Motor neuron (in vitro differentiated cells): ENCODE measurements at regions not wholly inside any gene's neighbourhood (a gene's known extent, or its start where the extent isn't known, plus 50 kb on each side); places are given as distances from the start of the nearest gene placed in this dataset.
A peak's percentile ranks its signal among the peaks of the same experiment; 100 is the strongest.

Experiments used
- ATAC-seq, 8 experiments: fragments of 200-7000 bp; cut with Tn5 transposase; replicated peaks in 6 of 8; 2 replicates each; pipeline ENCODE4 v1.8.0; 2021; ENCODE audit warnings: mild to moderate bottlenecking in 8 of 8, moderate library complexity in 8 of 8
- H3K27ac ChIP-seq, 2 donors: fragments of 250-450 bp; sonication (Bioruptor Pico); 2 replicates each; pipeline ENCODE4 v1.9.0; 2021; ENCODE audit warnings: antibody characterized with exemption in 2 of 2, mild to moderate bottlenecking in 2 of 2, moderate library complexity in 1 of 2
- H3K4me1 ChIP-seq, 2 donors: fragments of 250-450 bp; sonication (Bioruptor Pico); replicated peaks in 1 of 2; 2 replicates each; pipeline ENCODE4 v1.6.1; 2021; ENCODE audit warnings: antibody characterized with exemption in 2 of 2, mild to moderate bottlenecking in 2 of 2, moderate library complexity in 1 of 2
- H3K4me3 ChIP-seq, 5 donors: fragments of 250-450 bp; sonication (Bioruptor Pico); 2 replicates each; pipeline ENCODE4 v1.9.0; 2021; ENCODE audit warnings: antibody characterized with exemption in 5 of 5, mild to moderate bottlenecking in 5 of 5, moderate library complexity in 4 of 5
- WGBS, 10 experiments: fragments of 450-650 bp; shearing (Covaris generic); methylation state at CpG; one replicate each; pipeline ENCODE4 v1.0.0; 2022; 5-methylcytosine and 5-hydroxymethylcytosine counted together
- in situ Hi-C, 9 experiments: fragments of 400-800 bp; cut with MboI; loops; one replicate each; pipeline ENCODE4 v1.15.0; 2021; ENCODE audit warnings: low sequenced_read_pairs in 9 of 9, low pct_unique_long_range_greater_than_20kb in 2 of 9; ENCODE audit not compliant: unreplicated experiment in 9 of 9

DNA sequence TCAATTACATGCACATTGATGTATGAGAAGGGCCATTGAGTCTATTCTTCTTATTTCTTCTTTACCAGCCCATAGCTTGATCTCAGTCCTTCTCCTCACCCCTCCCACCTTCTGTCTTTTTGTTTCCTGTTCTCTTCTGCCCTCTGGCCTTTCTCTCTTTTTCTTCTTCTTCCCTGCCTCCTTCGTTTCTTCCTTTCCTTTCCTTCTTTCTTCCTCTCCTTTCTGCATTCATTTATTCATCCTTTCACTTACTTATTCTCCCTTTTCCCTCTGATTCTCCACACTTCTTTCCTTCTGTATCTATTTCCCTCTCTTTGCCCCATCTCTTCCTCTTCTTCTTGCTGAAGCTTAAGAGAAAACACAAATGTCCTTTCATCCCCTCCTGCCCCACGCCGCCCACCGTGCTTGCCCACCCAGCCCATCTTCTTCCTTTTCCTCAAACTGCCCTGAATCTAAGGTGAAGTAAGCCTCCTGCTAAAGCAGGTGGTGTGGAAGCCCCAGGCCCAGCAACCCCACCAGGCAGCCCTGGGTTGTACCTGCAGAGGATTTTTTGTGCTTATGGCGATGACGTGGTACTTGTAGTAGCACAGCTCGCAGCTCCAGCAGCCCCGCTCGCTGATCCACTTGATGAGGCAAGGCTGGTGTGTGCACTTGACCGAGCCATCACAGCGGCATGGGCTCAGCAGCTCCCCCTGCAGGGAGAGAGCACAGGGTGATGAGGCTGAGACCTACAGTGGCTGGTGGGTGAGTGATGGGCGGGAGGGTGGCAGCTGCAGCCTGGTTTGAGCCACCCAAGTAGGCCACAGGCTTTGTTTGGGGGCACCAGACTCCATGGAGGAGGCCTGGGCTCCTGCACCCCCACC lies 89.0 kb downstream of the MARCHF4 start:
- 63 to 100% (median 80%) methylated on average over 1 to 6 of the region's 12 CpGs; no CpG with 5 or more reads in 1 of the 10 experiments for WGBS, 10 experiments
- in situ Hi-C loops = no loop called here
- H3K4me1 ChIP-seq = peaks cover 29 to 36% of the 10 kb centered on the region in 2 donors
- peak in 1 of 8 experiments; percentile 59 for ATAC-seq
- H3K4me3 ChIP-seq = no peak overlapping the region
- H3K27ac ChIP-seq = no peak overlapping the region

DNA sequence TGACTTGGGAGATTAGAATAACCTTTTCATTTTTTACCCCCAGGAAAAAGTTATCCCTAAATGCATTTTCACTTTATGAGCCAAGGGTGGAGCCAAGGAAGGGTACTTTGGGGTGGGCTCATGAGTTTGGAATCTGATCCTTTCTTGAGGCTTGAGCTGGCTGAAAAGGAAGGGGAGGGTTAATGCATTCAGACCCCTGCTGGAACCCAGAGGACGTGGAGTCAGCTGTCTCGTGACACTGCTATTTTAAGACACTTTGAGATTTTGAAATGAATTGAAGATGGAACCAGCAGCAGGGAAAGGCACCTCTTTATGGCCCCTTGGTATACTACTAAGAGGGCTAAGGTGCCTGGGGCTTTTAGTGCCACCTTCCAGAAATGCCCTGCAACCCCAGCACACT lies 90.4 kb downstream of the MARCHF4 start:
- 0 to 43% (median 16%) methylated on average over 1 to 2 of the region's 2 CpGs; no CpG with 5 or more reads in 4 of the 10 experiments for WGBS, 10 experiments
- in situ Hi-C loops = no loop called here
- peaks cover 28 to 31% of the 10 kb centered on the region in 2 donors for H3K4me1 ChIP-seq
- no peak overlapping the region for H3K4me3 ChIP-seq
- peak in 5 of 8 experiments; percentile 18 to 81 (median 76) for ATAC-seq
- peak overlapping the region in 1 of 2 donors; percentile 58 for H3K27ac ChIP-seq

DNA sequence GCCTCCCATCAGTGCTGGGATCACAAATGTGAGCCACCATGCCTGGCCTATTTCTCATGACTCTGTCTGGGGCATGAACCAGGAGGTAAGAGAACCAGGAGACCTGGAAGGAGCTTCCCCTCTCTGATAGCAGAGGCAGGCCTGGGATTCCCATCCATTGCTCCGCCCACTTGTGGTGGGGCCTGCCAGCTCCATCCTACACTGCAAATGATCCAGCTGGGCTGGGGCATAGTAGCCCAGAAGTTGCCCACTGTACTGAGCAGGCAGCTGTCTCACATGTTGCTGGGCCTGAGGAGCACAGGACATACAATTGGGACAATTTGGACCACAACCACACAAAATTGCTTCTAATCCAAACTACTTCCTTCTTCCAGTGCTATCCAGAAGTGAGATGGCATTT lies 91.0 kb downstream of the MARCHF4 start:
- 100% methylated on average over 1 of the region's 1 CpG; no CpG with 5 or more reads in 8 of the 10 experiments for WGBS, 10 experiments
- no peak overlapping the region for H3K4me3 ChIP-seq
- no peak overlapping the region for H3K27ac ChIP-seq
- in situ Hi-C loops = no loop called here
- peaks cover 28 to 31% of the 10 kb centered on the region in 2 donors for H3K4me1 ChIP-seq
- peak in 4 of 8 experiments; percentile 26 to 40 (median 28) for ATAC-seq

DNA sequence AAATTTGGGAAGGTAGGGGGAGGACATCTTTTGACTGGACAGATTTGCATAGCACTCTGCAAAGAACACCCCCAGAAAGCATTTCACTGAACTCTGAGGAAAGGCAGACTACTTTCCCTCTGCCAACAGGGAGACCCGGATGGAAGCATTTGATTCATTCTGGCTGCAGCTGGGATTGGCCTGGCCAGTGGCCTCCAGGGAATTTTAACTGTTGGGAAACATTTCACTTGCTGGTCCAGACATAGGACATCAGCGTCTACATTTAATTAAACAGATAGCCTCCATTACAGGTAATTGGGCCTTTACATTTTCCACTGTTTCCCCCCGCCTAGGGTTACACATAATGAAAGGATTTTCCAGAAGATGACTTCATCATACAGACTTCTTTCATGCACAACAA lies 92.8 kb downstream of the MARCHF4 start:
- H3K27ac ChIP-seq = no peak overlapping the region
- no peak overlapping the region for H3K4me3 ChIP-seq
- WGBS, 10 experiments = 6 to 76% (median 43%) methylated on average over 1 to 3 of the region's 3 CpGs; no CpG with 5 or more reads in 4 of the 10 experiments
- in situ Hi-C loops = no loop called here
- H3K4me1 ChIP-seq = peaks cover 20 to 25% of the 10 kb centered on the region in 2 donors
- ATAC-seq = peak; percentile 14 to 78 (median 54)

- Histone ChIP-seq H3K27ac (no peak overlapping the region), H3K4me3 (no peak overlapping the region), H3K4me1 (peaks cover 20 to 25% of the 10 kb centered on the region in 2 donors)
- in situ Hi-C loops = no loop called here
- peak in 3 of 8 experiments; percentile 42 to 70 (median 66) for ATAC-seq
- WGBS, 10 experiments = 0 to 83% (median 47%) methylated on average over 2 to 5 of the region's 5 CpGs; no CpG with 5 or more reads in 2 of the 10 experiments
These were observed 93.3 kb downstream of the MARCHF4 start for GRCh38 chr2:216279031-216279430.

DNA sequence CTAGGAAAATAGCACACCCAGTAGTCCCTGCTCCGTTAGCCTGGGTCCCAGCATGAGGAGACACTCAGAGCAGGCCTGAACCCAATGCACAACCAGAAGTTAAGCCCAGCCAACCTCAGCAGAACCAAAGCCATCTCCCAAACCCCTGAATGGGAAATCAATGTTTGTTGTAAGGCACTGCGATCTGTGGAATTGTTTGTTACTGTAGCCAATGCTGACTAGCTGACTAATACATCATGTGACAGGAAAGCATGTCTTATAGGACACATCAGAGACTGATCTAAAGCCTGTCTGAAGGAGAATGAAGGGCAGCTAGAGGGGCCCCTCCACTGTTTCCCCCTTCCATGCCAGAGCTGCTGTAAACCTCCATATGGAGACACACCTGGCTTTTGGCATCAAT lies 96.4 kb downstream of the MARCHF4 start:
- H3K4me3 ChIP-seq = no peak overlapping the region
- in situ Hi-C loops = no loop called here
- ATAC-seq = no peak
- 38 to 100% (median 88%) methylated on average over 1 to 2 of the region's 2 CpGs; no CpG with 5 or more reads in 5 of the 10 experiments for WGBS, 10 experiments
- no peak overlapping the region for H3K27ac ChIP-seq
- peaks cover 4 to 6% of the 10 kb centered on the region in 2 donors for H3K4me1 ChIP-seq

GRCh38 chr2:216274194-216274840 lies 98.0 kb downstream of the MARCHF4 start:
- no peak overlapping the region for H3K4me3 ChIP-seq
- H3K4me1 ChIP-seq = peaks cover 0 to 2% of the 10 kb centered on the region in 2 donors
- 0 to 100% (median 56%) methylated on average over 1 to 4 of the region's 4 CpGs; no CpG with 5 or more reads in 1 of the 10 experiments for WGBS, 10 experiments
- no peak overlapping the region for H3K27ac ChIP-seq
- ATAC-seq = peak in 1 of 8 experiments; percentile 21
- in situ Hi-C loops = no loop called here

GRCh38 chr2:216261042-216261537 lies 111.2 kb downstream of the MARCHF4 start:
- WGBS, 10 experiments = 36 to 100% (median 79%) methylated on average over 1 to 6 of the region's 6 CpGs
- Histone ChIP-seq H3K4me1 (no peaks in the 10 kb centered on the region), H3K27ac (no peak overlapping the region), H3K4me3 (no peak overlapping the region)
- in situ Hi-C loops = no loop called here
- ATAC-seq = no peak

GRCh38 chr2:216260629-216261028 lies 111.7 kb downstream of the MARCHF4 start:
- in situ Hi-C loops = no loop called here
- WGBS, 10 experiments = 31 to 100% (median 69%) methylated on average over 2 to 3 of the region's 4 CpGs; no CpG with 5 or more reads in 2 of the 10 experiments
- ATAC-seq = no peak
- Histone ChIP-seq H3K4me1 (no peaks in the 10 kb centered on the region), H3K27ac (no peak overlapping the region), H3K4me3 (no peak overlapping the region)

- Histone ChIP-seq H3K27ac (no peak overlapping the region), H3K4me3 (no peak overlapping the region), H3K4me1 (no peaks in the 10 kb centered on the region)
- 83% methylated on average over 2 of the region's 8 CpGs; no CpG with 5 or more reads in 9 of the 10 experiments for WGBS, 10 experiments
- ATAC-seq = no peak
- in situ Hi-C loops = no loop called here
These were observed 113.2 kb downstream of the MARCHF4 start for GRCh38 chr2:216259081-216259480.

DNA sequence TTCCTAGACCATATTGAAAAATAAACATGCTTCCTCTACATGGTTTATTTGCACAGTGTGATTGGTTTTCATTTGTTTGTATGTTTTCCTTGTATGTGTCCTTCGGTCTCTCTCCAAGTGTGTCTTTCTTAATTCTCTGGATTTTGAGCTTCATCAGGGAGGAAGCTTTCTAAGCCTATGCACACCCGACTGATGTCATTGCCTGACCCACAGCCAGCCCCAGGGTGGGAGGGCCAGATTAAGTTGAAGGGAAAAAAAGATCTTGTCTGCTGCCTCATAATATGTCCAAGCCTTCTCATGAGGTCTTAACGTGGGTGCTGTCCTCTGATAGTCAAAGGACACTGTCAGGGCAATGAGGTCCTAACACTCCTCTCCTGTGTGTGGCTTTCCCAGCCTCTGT lies 115.2 kb downstream of the MARCHF4 start:
- WGBS, 10 experiments = 0 to 83% (median 61%) methylated on average over 1 to 3 of the region's 3 CpGs; no CpG with 5 or more reads in 2 of the 10 experiments
- peak in 2 of 8 experiments; percentile 69 to 76 for ATAC-seq
- in situ Hi-C loops = no loop called here
- no peak overlapping the region for H3K4me3 ChIP-seq
- no peak overlapping the region for H3K27ac ChIP-seq
- H3K4me1 ChIP-seq = no peaks in the 10 kb centered on the region
